Renal pelvis (tissue), 1 donor: ENCODE measurements at regions not wholly inside any gene's neighbourhood (a gene's known extent, or its start where the extent isn't known, plus 50 kb on each side); places are given as distances from the start of the nearest gene placed in this dataset.

Experiments used
- DNase-seq: peaks from one replicate; pipeline ENCODE4 v3.0.0-alpha.2; 2013

- no peak for DNase-seq
Observed at GRCh38 chr2:83561592-83561991, 897.5 kb downstream of the SUCLG1 start.

DNA sequence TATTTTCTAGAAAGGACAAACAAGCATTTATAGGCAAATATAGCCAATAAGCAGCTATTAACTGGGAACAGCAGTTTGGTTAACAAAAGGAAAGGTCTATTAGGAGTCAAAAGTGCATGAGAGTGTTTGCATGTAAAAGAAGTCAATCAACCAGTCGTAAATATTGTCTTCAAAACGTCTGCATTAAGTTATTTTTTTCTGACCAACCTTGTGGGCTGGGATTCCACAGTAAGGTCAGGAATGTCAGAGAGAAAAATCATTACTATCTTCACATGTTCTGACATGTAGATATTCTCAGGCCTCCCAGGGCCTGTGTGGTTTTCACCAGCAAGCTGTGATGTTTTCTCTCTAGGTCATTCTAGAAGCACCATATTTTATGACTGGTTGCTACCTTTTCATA, 922.5 kb downstream of the SUCLG1 start:
- no peak for DNase-seq

DNA sequence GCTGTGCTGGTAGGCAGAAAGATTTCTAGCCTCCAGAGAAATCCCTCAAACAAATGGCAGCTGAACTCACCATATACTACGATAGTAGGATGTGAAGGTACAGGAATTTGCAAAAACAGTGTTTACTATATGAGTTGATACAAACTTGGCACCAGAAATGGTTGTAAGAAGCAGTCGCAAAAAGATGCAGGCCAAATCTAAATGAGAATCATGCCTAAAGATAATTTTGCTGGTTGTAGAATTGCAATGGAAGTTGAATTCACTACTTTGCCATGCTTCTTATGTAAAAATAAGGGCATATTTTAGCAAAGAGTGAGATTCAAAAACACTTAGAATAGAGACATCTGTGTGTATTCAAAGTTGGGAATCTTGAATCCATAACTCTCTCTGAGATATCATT, 924.7 kb downstream of the SUCLG1 start:
- DNase-seq: no peak

DNA sequence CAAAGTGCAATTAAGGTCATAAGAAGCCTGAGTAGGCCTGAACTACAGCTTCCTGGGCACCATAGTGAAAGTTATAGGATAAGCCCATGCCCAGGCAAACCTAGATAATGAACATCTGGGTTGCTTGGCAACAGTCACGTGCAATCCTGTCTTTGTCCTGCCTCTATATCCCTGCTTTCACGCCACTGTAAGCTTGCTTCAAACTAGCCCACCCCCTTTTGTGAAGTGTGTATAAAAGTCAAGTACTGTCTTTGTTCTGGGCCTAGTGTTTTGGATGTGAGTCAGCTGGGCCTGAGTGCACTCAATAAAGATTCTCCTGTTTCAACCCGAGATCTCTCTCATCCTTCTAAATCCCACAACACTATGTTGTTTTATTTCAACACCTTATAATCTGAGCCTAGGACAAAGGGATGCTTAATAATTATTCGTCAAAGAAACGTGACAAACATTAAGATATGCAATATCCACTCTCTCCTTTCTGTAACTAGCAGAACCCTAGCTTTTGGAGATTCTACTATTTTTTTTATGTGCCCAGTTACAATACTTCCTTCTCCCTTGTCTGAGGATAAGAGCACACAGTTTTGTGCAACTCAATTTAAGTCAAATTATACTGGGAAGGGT, 927.8 kb downstream of the SUCLG1 start:
- DNase-seq: no peak

- no peak for DNase-seq
Observed at GRCh38 chr2:83528767-83529166, 930.3 kb downstream of the SUCLG1 start.

DNA sequence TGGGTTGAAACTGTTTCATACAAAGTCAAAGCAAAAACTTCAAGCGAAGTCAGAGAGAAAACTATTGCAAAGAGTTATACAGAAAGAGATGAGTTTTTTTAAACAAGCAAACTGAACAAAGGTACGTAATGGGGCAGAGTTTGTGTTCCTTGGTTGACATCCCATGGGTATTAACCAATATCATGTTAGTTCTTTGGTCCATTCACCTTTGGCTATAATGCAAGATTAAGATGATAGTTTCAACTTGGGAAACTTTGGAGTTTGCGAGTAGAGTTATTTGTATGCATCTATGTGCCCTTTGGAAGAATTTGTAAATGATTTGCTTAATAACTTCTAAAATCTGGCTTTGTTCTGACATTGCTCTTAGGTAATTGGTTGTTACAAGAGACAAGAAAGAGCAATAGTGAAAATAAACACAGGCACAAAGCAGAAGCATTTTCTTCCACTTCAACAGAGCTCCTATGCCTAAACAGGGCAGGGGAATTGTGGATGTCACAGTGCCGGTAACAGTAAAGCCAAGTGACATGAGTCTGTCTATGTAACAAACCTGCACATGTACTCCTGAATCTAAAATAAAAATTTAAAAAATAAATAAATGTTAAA, 936.1 kb downstream of the SUCLG1 start:
- DNase-seq: no peak

DNA sequence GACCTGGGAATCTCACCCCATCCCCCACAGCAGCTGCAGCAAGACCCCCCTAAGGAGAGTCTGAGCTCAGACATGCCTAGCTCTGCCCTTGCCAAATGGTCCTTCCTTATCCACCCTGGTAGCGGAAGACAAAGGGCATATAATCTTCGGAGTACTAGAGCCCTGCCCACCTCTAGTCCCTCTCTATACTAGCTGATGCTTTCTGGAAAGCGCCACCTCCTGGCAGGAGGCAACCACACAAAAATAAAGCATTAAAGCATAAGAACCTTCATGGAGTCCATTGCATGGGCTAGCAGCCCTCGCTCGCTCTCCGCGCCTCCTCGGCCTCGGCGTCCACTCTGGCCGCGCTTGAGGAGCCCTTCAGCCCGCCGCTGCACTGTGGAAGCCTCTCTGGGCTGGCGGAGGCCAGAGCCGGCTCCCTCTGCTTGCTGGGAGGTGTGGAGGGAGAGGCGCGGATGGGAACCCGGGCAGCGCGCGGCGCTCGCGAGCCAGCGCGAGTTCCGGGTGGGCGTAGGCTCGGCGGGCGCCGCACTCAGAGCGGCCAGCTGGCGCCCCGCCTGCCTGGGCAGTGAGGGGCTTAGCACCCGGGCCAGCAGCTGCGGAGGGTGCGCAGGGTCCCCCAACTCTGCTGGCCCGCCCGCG, 941.2 kb downstream of the SUCLG1 start:
- no peak for DNase-seq

- no peak for DNase-seq
Observed at GRCh38 chr2:83516503-83516902, 942.6 kb downstream of the SUCLG1 start.

DNA sequence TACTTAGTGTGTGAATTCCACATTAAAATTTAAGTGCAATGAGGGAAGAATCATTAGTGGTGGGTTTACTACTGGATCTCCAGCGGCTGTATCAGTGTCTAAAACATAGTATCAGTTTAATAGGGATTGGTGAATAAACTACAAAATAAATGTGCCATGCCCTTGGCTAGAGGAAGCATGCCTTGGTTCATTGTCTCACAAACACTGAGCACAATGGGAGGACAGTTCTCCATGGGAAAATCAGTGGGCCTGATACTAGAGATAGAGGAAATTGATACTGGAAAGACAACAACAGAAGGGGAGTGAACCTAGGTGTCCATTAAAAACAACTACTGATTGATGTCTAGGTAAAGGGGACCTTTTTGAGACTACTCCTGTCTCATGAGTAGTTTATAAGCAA, 971.6 kb downstream of the SUCLG1 start:
- DNase-seq: peak; percentile 31

DNA sequence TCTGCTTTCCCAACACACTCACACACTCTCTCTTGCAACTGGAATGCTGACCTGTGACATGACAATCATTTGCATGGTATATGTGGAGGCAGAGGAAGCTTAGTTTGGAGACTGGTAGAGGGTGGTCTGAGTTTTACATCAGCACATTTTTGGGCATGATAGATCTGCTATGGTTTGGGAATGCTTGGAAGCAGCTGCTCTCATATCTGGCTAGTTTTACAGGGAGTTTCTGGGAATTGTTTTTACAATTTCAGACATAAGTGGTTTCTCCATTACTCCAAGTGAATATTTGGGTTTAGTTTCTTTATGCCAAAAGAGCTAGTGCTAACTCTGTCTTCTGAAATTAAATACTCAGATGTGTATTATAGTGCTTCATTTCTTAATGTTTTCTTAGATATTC, 977.6 kb downstream of the SUCLG1 start:
- no peak for DNase-seq

DNA sequence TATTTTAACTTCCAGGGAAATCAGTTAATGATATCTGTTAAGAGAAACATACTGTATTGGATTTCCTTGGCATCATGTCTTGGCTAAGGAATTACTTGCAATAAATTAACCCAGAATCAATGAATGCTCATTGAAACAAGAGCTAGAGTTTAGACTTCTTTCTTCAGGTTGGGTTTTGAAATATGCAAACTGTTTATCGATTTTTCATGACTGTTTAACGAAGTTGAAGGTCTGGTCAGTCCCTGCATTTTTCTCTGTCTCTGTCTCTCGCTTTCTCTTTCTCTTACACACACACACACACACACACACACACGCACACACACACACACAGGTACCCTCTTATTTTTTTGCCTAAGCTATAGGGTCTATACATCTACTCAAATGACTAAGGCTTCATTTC, 981.0 kb downstream of the SUCLG1 start:
- DNase-seq: no peak

DNA sequence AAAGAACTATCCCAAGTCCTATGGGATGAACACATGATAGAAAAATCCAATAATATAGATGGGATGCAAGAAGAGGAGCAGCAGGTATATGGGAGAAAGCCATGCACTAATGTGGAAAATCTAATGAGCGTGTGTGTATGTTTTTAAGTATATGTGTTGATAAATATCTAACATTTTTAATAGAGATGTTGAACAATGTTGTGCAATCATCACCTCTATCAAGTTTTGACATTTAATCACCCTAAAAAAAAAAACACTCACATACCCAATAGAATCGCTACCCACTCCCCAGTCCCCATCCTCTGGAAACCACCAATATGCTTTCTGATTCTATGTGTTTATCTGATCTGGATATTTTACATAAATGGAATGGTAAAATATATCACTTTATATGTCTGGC, 983.7 kb downstream of the SUCLG1 start:
- DNase-seq: no peak

GRCh38 chr2:83471655-83472054, 987.4 kb downstream of the SUCLG1 start:
- DNase-seq: peak; percentile 52

DNA sequence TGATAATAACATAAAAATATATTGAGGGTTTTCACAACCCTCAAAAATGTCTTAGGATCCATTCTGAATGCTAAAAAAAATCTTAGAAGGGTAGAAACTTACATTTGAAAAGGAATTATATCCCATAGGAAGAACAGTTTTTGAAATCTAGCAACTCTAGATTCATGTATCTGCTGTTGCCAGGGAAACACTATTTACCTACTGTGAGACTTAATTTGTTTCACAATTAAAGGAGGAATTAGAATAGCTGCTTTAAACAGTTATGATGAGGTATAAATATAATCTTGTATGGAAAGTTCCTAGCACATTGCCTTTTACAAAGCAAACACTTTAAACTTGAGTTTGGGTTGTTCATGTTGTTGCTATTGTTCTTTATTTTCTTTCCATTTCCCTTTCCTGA, 988.2 kb downstream of the SUCLG1 start:
- no peak for DNase-seq

- no peak for DNase-seq
Observed at GRCh38 chr2:83464444-83464843, 994.6 kb downstream of the SUCLG1 start.

DNA sequence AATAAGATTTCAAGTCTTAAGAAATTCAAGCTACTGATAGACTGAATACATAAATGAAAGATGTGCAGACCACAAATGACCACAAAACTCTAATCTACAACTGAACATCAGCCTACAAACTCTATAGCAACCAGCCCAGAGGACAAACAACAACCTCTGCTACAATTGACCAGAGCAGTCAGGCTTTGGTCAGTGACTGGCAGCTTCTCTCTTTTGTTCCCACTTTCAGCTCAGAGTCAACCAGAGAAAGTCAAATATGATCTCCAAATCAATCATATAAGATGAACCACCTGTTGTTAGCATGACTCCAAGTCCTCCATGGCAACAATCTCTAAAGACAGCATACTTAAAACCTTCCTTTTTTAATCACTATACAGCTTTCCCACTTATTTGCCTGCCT, 996.2 kb downstream of the SUCLG1 start:
- DNase-seq: no peak

DNA sequence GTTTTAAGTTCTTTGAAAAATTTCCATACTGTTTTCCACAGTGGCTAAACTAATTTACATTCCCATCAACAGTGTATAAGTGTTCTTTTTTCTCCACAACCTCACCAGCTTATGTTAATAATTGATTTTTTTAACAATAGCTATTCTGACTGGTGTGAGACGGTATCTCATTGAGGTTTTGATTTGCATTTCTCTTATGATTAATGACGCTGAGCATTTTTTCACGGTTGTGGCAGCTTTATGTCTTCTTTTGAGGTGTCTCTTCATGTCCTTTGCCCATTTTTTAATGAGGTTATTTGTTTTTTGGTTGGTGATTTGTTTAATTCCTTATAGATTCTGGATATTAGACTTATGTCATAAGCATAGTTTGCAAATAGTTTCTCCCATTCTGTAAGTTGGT, 997.9 kb downstream of the SUCLG1 start:
- no peak for DNase-seq

GRCh38 chr2:83459456-83459855, 999.6 kb downstream of the SUCLG1 start:
- no peak for DNase-seq

- DNase-seq: no peak
Observed at GRCh38 chr2:83435989-83436388, 1023.1 kb downstream of the SUCLG1 start.

DNA sequence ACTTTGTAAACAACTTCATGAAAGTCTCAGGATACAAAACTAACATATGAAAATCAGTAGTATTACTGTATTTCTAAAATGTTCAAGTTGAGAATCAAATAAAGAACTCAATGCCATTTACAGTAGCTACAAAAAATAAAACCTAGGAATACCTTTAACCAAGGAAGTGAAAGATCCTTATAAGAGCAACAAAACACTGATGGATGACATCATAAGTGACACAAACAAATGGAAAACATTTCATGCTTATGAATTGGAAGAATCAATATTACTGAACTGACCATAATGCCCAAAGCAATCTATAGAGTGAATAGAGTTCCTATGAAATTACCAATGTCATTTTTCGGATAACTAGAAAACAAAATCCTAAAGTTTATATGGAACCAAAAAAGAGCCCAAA, 1038.1 kb downstream of the SUCLG1 start:
- DNase-seq: no peak

DNA sequence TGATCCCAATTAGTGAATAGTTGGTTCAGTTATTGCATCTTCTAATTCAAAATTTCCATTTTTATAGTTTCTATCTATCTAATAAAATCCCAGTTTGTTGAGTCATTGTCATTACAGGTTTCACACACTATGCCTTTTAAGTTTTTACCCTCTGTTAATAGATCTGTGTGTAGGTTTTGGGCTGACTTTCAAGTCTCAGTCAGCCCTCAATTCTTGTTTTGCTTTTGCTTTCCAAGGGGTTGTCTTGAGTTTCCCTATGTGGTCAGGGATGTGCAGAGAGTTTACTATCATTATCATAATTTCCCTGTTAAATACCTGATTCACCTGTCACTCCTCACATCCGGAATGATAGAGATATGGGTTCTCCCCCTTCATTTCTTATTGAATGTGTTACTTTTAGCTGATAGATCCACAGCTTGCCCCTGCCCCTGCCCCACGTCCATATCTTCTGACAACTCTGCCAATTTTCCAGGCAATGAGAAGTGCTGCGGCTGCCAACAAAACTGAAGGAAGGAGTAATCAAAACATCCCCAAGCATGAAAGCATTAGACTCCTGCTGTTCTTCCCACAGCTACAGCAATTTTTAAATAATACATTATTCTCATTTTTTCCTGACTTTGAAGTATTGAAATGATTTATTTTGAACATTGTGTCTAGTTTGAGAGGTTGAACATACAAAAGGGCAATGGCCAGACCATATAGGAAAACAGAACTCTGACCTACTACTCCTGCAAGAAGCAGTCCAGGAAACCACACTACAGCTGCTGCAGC, 1064.8 kb downstream of the SUCLG1 start:
- no peak for DNase-seq

DNA sequence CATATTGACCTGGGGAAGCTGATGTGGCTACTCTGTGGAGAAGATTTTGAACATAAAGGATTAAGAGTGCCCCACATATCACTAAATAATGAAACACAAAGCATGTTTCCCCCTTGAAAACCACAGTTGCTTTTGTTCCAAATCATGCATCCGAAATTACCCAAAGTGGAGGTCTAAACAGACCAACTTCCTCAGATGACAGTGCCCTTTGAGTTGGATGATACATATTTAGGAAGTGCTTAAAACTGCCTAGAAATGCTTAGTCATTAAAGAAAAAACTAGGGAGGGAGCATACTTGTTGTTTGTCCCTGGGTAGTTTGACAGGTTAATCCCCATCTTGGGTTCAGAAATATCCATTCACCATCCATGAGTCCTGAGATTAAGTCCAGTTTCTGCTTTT, 1070.3 kb downstream of the SUCLG1 start:
- DNase-seq: no peak

DNA sequence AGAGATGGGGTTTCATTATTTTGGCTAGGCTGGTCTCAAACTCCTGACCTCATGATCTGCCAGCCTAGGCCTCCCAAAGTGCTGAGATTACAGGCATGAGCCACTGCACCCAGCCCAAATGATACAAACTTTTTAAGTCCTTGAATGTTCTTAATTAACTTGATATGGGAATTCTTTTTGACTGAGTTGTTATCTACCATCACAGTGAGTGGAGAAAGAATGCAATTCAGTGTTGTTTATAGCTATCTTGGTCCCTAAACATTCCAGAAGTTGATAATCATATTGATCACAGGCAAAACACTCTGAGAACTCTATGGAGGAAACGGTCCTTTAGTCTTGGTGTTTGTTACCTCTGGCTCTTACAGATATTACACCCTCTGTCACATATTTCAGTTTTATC, 1072.5 kb downstream of the SUCLG1 start:
- no peak for DNase-seq
